GM19328 (cell line): ENCODE measurements at regions not wholly inside any gene's neighbourhood (a gene's known extent, or its start where the extent isn't known, plus 50 kb on each side); places are given as distances from the start of the nearest gene placed in this dataset.

ENCODE experiments used
- ATAC-seq: cut with Tn5 transposase; IDR thresholded peaks from one replicate; pipeline ENCODE4 v1.9.1; 2021; ENCODE audit warnings: mild to moderate bottlenecking, moderate library complexity; ENCODE audit not compliant: unreplicated experiment

- no peak for ATAC-seq
Measured at GRCh38 chr1:220367833-220368232, 95.6 kb upstream of the RAB3GAP2 start.

DNA sequence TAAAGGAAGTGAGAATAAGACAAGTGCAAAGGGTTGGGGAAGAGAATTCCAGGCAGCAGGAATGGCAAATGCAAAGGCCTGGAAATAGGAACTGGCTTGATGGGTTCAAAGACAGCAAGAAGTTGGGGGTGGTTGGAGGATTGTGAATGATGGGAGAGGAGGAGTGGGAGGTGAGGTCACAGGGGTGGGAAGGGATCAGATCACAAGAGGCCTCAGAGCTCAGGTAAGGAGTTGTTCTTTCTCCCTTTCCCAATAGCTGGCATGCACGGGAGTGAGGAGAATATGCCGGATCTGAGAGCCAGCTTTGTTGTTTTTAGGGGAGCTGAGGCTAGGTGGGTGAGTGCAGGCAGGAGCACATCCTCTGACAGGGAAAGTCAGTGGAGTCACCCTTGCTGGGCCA, 94.0 kb upstream of the RAB3GAP2 start:
- no peak for ATAC-seq

- no peak for ATAC-seq
Measured at GRCh38 chr1:220363196-220363837, 91.1 kb upstream of the RAB3GAP2 start.

GRCh38 chr1:220356981-220357850, 85.0 kb upstream of the RAB3GAP2 start:
- ATAC-seq, result no peak

GRCh38 chr1:220353229-220354012, 81.2 kb upstream of the RAB3GAP2 start:
- ATAC-seq, result no peak

DNA sequence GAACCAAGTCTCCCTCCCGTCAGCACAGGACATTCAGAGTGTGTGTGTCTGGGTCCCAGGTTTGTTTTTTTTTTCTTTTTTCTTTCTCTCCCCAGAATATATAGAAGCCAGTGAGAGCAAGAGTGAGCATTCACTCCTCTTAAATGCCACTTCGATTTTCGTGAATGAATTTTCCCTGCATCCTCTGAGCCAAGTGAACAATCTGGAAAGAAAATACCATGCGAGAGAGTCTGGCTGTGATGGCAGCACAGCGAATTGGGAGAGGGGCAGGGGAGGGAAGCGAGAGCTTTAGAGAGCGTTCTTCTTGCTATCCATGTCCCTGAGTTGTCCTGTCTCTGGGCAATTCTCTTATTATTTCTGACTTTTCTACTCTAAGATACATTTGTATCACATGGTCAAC, 76.0 kb upstream of the RAB3GAP2 start:
- ATAC-seq, result no peak

GRCh38 chr1:220347654-220348175, 75.5 kb upstream of the RAB3GAP2 start:
- ATAC-seq, result no peak

- peak; percentile 43 for ATAC-seq
Measured at GRCh38 chr1:220344745-220345144, 72.5 kb upstream of the RAB3GAP2 start.

- no peak for ATAC-seq
Measured at GRCh38 chr1:220342853-220343252, 70.6 kb upstream of the RAB3GAP2 start.

GRCh38 chr1:220341126-220341525, 68.9 kb upstream of the RAB3GAP2 start:
- ATAC-seq, result no peak

GRCh38 chr1:220339581-220339980, 67.3 kb upstream of the RAB3GAP2 start:
- no peak for ATAC-seq

DNA sequence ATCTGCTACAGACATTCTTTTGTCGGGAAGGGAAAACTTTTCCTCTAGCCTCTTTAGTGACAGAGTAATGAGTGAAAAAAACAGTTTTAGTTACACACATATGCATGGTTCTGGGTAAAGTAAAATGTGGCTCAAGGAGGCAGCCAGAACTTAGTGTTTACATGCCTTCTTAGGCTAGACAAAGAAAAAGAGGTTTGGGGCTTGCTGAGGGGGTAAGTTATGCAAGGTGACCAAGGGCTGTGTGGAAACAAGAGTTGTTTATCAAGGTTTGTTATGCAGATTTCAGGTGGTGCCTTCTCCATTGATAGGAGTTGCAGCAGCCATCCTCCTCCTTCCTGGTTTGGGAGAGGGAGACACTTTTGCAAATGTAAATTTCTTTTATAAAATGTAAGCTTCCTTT, 66.5 kb upstream of the RAB3GAP2 start:
- ATAC-seq, result no peak

DNA sequence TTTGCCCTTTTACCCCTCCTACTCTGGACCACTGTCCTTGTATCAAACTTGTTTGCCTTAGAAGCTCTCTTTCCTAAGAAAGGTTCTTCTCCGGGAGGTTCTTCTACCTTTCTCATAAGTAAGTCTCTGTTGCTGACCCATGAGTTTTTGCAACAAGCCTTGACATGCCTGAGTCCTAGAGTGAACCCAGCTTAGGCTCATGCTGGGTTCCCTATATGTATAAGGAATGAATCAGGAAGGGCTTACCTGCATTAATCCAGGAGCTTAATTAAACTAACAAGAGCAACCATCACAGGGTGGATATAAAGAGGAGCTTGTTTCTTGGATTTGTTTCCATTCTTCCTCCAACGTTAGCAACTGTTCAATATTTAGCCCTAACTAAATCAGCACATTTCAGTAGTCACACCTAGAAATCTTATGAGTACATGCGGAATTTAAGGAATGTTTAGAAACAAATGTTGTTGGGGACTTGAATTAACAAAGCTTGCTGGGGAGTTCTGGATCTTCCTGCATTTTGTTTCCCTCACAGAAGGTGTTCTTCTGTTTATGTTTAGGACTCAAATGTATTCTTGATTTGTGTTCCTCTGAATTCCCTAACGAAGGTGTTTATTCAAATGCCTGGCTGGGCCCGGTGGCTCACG, 64.3 kb upstream of the RAB3GAP2 start:
- no peak for ATAC-seq

DNA sequence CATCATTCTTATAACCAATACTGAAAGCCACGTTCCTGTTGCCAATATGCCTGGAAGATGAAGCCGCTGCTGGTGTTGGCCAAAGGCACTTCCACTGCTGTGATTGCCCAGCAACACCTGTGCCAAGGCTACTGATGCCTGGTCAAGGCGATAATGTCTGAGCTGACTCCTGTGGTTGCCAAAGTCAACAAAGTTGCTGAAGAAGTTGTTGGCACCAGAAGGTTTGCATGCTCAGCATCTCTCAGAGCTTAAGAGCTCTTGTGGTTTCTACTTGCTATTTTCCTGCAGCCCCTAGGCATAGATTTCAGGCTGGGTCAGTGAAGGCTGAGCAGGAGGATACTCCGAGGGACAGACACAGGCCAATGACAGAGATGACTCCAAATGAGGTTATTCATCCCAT, 63.4 kb upstream of the RAB3GAP2 start:
- ATAC-seq, result no peak

DNA sequence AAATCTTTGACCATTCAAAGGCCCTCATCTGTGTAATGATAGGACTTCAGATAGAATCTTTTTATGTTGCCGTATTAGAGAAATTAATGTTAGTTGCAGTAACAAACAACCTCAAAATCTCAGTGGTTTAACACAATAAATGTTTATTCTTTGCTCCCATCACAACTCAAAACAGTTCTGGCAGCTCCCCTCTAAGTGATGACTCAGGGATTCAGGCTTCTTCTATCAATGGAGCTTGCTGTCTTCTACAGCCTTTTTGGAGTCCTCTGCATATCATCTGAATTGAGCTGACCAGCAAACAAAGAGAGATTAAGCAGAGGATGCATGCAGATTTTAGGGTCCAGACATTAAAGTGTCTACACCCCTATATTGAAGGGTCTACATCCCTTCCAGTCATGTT, 59.1 kb upstream of the RAB3GAP2 start:
- ATAC-seq, result no peak

- ATAC-seq, result no peak
Measured at GRCh38 chr1:220330265-220330664, 58.0 kb upstream of the RAB3GAP2 start.

DNA sequence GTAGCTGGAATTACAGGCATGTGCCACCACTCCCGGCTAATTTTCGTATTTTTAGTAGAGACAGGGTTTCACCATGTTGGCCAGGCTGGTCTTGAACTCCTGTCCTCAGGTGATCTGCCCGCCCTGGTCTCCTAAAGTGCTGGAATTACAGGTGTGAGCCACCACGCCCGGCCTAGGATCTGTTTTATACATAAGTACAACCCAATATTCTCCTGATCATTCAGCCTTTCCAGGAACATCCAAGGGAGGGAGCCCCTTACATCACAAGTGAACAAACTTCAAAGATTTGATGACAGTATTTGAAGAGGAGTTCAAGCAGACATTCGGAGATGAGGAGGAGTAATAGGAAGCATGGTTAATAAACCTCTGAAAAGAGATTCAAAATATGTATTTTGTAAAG, 54.9 kb upstream of the RAB3GAP2 start:
- ATAC-seq, result no peak

DNA sequence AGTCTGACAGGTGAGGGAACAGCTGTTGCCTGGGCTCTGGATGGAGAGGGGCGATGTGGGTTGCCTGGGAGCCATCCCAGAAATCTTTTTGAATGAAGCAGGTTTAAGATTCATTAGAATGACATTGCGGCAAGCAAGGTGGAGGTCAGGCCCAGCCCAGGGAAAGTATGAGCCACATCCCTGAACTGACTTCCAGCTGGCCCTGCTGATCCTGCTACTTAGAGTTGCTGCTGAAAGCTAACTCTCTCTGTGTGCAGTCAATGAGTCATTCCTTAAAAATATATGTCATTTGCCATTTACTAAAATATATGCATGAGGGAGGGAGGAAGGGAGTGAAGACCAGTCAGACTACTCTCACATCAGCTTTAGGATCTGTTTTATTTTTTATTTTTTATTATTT, 54.3 kb upstream of the RAB3GAP2 start:
- ATAC-seq, result no peak

DNA sequence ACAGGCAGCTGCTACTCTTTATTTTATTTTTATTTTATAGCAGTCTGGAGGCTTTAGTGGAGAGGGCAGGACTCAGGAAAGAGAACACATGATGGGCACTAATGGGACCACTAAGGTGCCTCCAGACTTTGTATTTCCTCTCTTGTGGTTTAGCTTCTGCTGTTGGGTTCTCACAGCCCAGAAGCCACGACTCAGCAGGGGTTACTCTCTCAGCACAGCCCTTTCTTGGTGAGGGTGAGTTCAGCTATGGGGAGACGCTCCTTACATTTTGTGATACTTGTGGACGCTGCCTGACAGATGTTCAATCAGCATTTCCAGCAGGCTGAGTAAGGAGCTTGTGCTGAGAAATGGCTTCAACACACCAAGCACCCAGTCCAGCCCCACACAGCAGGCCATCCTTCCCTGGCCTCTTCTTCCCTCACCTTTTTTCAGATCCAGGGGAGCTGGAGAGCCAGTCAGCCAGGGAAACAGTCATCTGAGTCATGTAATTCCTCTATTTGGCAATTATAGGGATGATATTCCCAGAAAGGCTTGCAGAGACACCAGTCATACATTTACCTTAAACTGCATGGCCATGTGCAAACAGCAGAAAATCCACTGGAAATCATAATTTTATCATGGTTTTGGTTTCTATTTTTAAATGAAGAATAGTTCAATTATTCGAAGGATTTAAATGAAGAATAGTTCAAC, 53.2 kb upstream of the RAB3GAP2 start:
- no peak for ATAC-seq

GRCh38 chr1:220323717-220324116, 51.5 kb upstream of the RAB3GAP2 start:
- ATAC-seq, result no peak
